Stimulated activated CD4-positive, alpha-beta T cell treated with anti-CD3 and anti-CD28 coated beads, Interleukin-1b, Interleukin-23, amount 100 ng/mL, for 1 hour (primary cell): ENCODE measurements at regions not wholly inside any gene's neighbourhood (a gene's known extent, or its start where the extent isn't known, plus 50 kb on each side); places are given as distances from the start of the nearest gene placed in this dataset.

Experiments used
- DNase-seq, 2 donors: peaks; one replicate each; pipeline ENCODE4 v3.0.0-alpha.2; 2020; ENCODE audit warnings: low read depth in 2 of 2

- DNase-seq: no peak
Observed at GRCh38 chr5:174311121-174311520, 265.6 kb downstream of the NSG2 start.

GRCh38 chr5:174311531-174312269, 266.2 kb downstream of the NSG2 start:
- DNase-seq: peak; percentile 11 to 38

DNA sequence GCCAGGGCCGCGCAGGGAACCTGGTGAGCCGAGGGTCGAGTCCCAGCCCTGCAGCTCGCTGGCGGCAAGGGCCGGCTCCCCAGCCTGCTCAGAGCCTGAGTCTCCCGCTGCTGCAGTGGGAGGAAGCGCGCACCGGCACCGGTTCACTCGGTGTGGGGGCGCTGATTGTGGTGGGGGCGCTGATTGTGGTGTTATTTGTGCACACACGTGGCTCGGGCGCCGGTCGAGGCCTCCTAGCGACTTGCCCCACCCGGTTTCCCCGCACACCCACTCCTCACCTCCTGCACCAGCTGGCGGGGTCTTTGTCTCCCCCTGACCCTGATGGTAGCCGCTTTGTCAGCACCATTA, 266.7 kb downstream of the NSG2 start:
- DNase-seq: no peak

DNA sequence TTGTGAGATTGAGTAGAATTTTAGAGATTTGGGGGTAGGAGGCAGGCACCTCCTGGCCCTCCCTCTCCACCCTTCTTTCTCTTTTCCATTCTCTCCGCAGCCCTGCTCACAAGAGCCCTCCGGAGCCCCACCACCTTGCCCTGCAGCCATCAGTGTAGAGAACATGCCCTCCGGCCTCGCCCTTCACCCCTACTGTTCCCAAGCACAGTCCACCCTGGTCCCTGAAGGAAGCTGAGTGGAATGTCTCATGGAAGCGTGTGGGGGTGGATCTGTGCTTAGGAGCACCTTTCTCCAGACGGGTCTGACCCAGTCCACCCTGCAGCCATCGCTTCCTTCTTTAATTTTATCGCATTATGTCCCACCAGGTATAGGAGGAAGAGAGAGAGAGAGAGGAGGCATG, 267.1 kb downstream of the NSG2 start:
- no peak for DNase-seq

- DNase-seq: no peak
Observed at GRCh38 chr5:174313615-174314014, 268.1 kb downstream of the NSG2 start.

- no peak for DNase-seq
Observed at GRCh38 chr5:174314261-174314660, 268.8 kb downstream of the NSG2 start.

DNA sequence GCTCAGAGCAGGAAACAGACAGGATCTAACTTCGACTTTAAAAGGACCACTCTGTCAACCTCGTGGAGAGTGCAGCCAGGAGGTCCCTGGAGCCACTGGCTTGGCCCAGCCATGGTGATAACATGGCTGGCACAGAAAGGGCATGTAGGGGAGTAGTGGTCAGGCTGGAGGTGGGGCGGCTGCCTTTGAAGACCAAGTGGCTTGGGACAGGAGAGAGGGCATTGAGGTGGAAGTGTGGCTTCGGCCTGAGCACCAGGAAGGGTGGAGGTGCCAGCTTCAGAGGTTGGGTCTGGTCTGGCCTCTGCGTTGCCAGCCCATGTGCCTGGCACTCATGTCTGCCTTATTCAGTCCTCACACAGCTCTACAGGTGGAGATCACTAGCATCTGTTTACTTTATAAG, 270.0 kb downstream of the NSG2 start:
- no peak for DNase-seq

GRCh38 chr5:174315871-174316270, 270.4 kb downstream of the NSG2 start:
- DNase-seq: no peak

- no peak for DNase-seq
Observed at GRCh38 chr5:174316326-174316725, 270.8 kb downstream of the NSG2 start.

GRCh38 chr5:174317256-174317894, 271.9 kb downstream of the NSG2 start:
- no peak for DNase-seq

DNA sequence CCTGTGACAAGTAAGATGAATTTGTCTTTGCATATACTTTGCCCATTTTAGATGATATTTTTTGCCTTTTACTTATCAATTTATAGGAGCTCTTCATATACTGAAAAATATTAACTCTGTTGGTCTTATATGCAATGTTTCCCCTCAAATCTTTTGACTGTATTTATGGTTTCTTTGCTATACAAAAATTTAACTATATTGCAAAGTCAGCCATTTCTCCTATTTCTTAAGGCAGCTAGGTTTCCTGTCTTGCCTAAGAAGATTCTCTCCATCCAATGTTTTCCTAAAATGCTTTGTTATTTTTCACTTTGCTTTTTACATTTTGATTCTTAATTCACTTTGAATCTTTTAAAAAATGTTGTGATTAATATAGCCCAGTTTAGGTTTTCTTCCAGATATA, 273.1 kb downstream of the NSG2 start:
- DNase-seq: no peak

GRCh38 chr5:174319551-174319950, 274.0 kb downstream of the NSG2 start:
- no peak for DNase-seq

DNA sequence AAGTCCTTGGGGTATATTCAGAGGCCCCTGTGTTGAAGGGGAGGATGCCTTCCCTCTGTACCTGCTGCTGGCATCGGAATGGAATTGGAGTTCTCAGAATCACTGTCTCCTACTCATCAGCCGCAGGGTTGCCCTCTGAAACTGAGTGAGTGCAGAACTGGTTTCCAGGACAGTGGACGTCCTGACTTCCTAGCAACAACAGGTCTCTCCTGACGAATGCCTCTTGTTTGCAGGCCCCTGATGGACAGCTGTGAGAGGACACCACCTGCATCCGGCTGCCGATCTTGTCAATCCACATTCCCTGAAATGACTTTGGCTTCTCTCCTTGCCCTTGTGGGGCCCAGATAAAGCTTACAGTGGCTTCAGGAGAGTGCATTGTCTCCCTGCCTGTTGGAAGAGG, 274.5 kb downstream of the NSG2 start:
- no peak for DNase-seq

GRCh38 chr5:174323878-174324281, 278.4 kb downstream of the NSG2 start:
- no peak for DNase-seq

- DNase-seq: no peak
Observed at GRCh38 chr5:174324680-174325079, 279.2 kb downstream of the NSG2 start.

DNA sequence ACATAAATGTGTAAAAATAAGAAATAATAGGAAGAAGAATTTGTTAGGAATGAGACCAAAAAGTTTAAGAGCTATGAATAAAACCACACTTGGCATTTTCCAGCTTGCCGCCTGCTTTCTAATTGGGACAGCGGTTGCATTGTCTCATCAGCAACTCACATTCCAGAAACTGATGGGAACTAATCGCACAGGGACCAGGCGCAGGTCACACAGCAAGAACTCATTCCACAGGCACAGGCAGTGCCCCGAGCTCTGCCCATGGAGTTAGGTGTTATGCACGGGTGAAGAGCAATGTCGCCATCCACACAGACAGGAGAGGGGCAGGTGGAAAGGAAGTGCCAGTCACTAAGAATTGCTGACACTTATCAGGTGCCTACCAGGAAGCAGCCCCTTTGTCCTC, 279.9 kb downstream of the NSG2 start:
- DNase-seq: no peak

DNA sequence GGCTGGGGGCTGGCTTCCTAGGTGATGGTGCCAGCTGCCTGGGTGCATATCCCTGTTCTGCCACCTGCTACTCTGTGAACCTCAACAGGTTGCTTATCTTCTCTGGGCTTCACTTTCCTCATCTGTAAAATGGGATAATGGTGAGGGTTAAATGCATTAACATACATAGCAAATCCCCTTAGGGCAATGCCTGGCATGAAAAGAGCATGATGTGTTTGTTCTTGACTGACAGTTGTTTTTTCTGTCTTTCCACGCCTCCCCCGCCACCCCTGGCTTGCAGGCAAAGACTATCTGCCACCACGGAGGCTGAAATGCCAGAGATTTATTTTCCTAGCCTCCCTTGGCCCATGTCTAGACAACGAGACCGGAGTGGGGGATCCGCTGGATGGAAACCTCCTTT, 280.5 kb downstream of the NSG2 start:
- DNase-seq: no peak

DNA sequence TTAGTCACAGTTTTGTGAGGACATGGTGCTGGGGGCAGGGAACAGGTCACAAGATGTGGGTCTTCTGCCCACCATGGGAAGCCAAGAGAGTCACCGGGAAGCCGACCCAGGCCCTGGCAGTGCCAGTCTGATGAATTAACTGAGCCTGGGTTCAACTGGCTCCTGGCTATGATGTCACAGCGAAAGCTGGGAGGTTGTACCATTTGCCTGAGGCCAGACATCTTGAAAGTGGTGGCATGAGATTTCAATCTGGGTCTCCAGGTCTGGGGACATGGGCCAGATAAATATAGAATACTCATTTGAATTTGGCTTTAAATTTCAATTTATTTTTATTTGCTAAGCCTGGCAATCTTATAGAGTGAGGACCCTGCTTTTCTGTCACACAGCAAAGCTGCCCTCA, 280.9 kb downstream of the NSG2 start:
- DNase-seq: no peak

DNA sequence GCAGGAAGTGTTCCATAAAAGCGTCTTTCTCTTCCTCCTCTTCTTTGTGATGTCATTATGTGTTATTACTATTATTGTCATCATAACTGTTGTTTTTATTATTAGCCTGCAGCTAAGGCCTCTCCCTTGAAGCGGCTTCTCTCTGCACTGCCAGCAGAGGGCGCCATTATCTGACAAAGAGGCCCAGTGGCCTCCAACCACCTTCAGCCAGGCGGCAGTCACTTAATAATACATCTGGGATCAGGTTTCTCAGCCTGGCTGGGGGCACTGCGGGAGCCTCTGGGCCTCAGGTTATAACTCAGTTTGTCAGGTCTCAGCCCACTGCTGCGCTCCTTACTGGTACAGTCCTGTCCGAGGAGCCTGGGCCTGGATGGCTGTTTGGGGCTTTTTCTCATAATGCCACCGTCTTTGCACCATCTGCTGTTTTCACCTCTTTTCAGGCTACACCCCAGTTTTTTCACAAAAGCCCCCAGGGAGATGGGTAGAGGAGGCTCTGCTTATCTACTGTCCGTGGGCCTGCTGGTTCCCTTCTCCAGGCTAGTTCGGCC, 281.9 kb downstream of the NSG2 start:
- DNase-seq: peak in 1 of 2 donors; percentile 2

GRCh38 chr5:174327896-174328295, 282.4 kb downstream of the NSG2 start:
- no peak for DNase-seq

GRCh38 chr5:174328631-174329299, 283.3 kb downstream of the NSG2 start:
- DNase-seq: no peak

GRCh38 chr5:174329738-174330137, 284.2 kb downstream of the NSG2 start:
- no peak for DNase-seq
